ENCODE measurements at regions not wholly inside any gene's neighbourhood (a gene's known extent, or its start where the extent isn't known, plus 50 kb on each side); places are given as distances from the start of the nearest gene placed in this dataset.

GRCh38 chr7:79862447-79863210 is 272.0 kb upstream of the GNAI1 start:
- Histone ChIP-seq H3K79me2 (ENCODE audit: control insufficient read depth, insufficient read depth, low read length) (no peaks in the 10 kb centered on the region), H3K27ac (ENCODE audit: insufficient read depth, low read depth, low read length) (no peak overlapping the region), H3K36me3 (ENCODE audit: control insufficient read depth in 2 of 2, extremely low read depth in 1 of 2, insufficient read depth in 2 of 2, low read length in 2 of 2) (no peaks in the 10 kb centered on the region), H3K9me3 (replicated peaks; ENCODE audit: control insufficient read depth, insufficient read depth, low read length) (no peaks in the 10 kb centered on the region), H3K4me1 (ENCODE audit: control insufficient read depth, extremely low read depth, insufficient read depth, low read length) (no peaks in the 10 kb centered on the region), H3K4me3 (replicated peaks in 1 of 3; ENCODE audit: insufficient read depth in 1 of 3, low read depth in 1 of 3, low read length in 3 of 3) (no peak overlapping the region), H3K9ac (replicated peaks; ENCODE audit: extremely low read depth, insufficient read depth, low read length) (no peak overlapping the region), H3K4me2 (ENCODE audit: insufficient read depth, low read length) (no peak overlapping the region), H4K20me1 (replicated peaks; ENCODE audit: control insufficient read depth, extremely low read depth, insufficient read depth, low read length) (no peaks in the 10 kb centered on the region), H3K27me3 (ENCODE audit: control insufficient read depth in 2 of 2, insufficient read depth in 2 of 2, low read length in 2 of 2) (no peaks in the 10 kb centered on the region), H2AFZ (ENCODE audit: low read depth, low read length) (no peak overlapping the region), H3K9me1 (replicated peaks; ENCODE audit: control insufficient read depth, extremely low read depth, insufficient read depth, low read length) (no peaks in the 10 kb centered on the region)
- dilution Hi-C loops (cut with MboI; ENCODE audit: extremely low pct_ligation_motif_present, low sequenced_read_pairs) (no loop called here), intact Hi-C loops (cut with micrococcal nuclease) (no loop called here)
- FAIRE-seq (no peak), DNase-seq (ENCODE audit: low read depth, low spot score) (no peak)
- POLR2A ChIA-PET, result no interaction called here
- CTCF ChIA-PET, result interaction anchor here (1.1 kb wide), 1 partner anchor 23 kb away, joined by 3 read pairs; no protein-coding TSS in a partner anchor
- TF ChIP-seq JUN (IDR thresholded peaks at IDR 0.05; ENCODE audit: borderline replicate concordance, insufficient read depth, insufficient read length, low read depth) (no peak), MAX (IDR thresholded peaks at IDR 0.05; ENCODE audit: insufficient read depth, insufficient read length) (no peak), FOS (IDR thresholded peaks at IDR 0.05; ENCODE audit: borderline replicate concordance, insufficient read depth, low read length) (no peak), EZH2 (IDR thresholded peaks at IDR 0.05; ENCODE audit: borderline replicate concordance, low read depth, low read length, severe bottlenecking) (no peak), MYC (IDR thresholded peaks at IDR 0.05; ENCODE audit: low read depth, low read length) (no peak), POLR2AphosphoS5 (IDR thresholded peaks at IDR 0.05; ENCODE audit: insufficient read depth, low read depth, low read length) (no peak), POLR2A (IDR thresholded peaks at IDR 0.05; ENCODE audit: low read depth, low read length) (no peak), CTCF (IDR thresholded peaks at IDR 0.05; ENCODE audit: extremely low read depth in 1 of 2, insufficient read depth in 1 of 2, low read depth in 1 of 2, low read length in 2 of 2) (no peak), GATA2 (IDR thresholded peaks at IDR 0.05; ENCODE audit: insufficient read depth, insufficient read length, low read depth, low read length) (no peak)
- BruUV-seq (replicated peaks), result no TSS peak

Data from endothelial cell of umbilical vein (primary cell).